Epithelial cell of proximal tubule (primary cell): ENCODE measurements at regions not wholly inside any gene's neighbourhood (a gene's known extent, or its start where the extent isn't known, plus 50 kb on each side); places are given as distances from the start of the nearest gene placed in this dataset.

ENCODE experiments used
- DNase-seq: peaks from one replicate; pipeline ENCODE4 v3.0.0-alpha.2; 2011; ENCODE audit warnings: low read depth
- H3K4me3 ChIP-seq: 2 replicates; pipeline ENCODE4 v1.5.1; 2011; ENCODE audit warnings: low read depth, mild to moderate bottlenecking, low read length
- CTCF ChIP-seq: conservative IDR thresholded peaks from 2 replicates; pipeline ENCODE4 v1.5.1; 2012; ENCODE audit warnings: low read depth, mild to moderate bottlenecking, low read length

- H3K4me3 ChIP-seq = no peak overlapping the region
- DNase-seq = no peak
- TF ChIP-seq CTCF = no peak
These were observed 279.9 kb upstream of the NEBL start for GRCh38 chr10:21176934-21177480.

- no peak for TF ChIP-seq CTCF
- no peak for DNase-seq
- no peak overlapping the region for H3K4me3 ChIP-seq
These were observed 278.7 kb upstream of the NEBL start for GRCh38 chr10:21175797-21176196.

- H3K4me3 ChIP-seq = peak overlapping the region; percentile 61
- no peak for TF ChIP-seq CTCF
- DNase-seq = no peak
These were observed 277.8 kb upstream of the NEBL start for GRCh38 chr10:21174715-21175495.

- peak overlapping the region; percentile 61 for H3K4me3 ChIP-seq
- no peak for TF ChIP-seq CTCF
- no peak for DNase-seq
These were observed 276.9 kb upstream of the NEBL start for GRCh38 chr10:21173802-21174714.

GRCh38 chr10:21172930-21173801 lies 276.1 kb upstream of the NEBL start:
- no peak for TF ChIP-seq CTCF
- no peak for DNase-seq
- peak overlapping the region; percentile 61 for H3K4me3 ChIP-seq

GRCh38 chr10:21172542-21172929 lies 275.4 kb upstream of the NEBL start:
- no peak for DNase-seq
- TF ChIP-seq CTCF = no peak
- peak overlapping the region; percentile 61 for H3K4me3 ChIP-seq
